SK-N-SH (cell line): ENCODE measurements at regions not wholly inside any gene's neighbourhood (a gene's known extent, or its start where the extent isn't known, plus 50 kb on each side); places are given as distances from the start of the nearest gene placed in this dataset.

ENCODE experiments used
- CTCF ChIP-seq: fragments of 200-600 bp; sonication (generic); IDR thresholded peaks from 2 replicates; pipeline ENCODE4 v1.6.1; 2017; ENCODE audit warnings: antibody characterized with exemption, mild to moderate bottlenecking, moderate library complexity
- EZH2phosphoT487 ChIP-seq: fragments of 200-600 bp; sonication (generic); IDR thresholded peaks from 2 replicates; pipeline ENCODE4 v1.6.1; 2017; ENCODE audit warnings: low read depth, mixed run types, mild to moderate bottlenecking, antibody characterized with exemption, moderate library complexity, borderline replicate concordance
- NFIC ChIP-seq: IDR thresholded peaks from 2 replicates; pipeline ENCODE4 v1.4.0; 2012; ENCODE audit warnings: borderline replicate concordance
- PBX3 ChIP-seq: IDR thresholded peaks from 2 replicates; pipeline ENCODE4; 2012
- POLR2AphosphoS5 ChIP-seq: IDR thresholded peaks from 2 replicates; pipeline ENCODE4 v1.6.1; 2012; ENCODE audit warnings: low read depth, low read length

- TF ChIP-seq NFIC (no peak), EZH2phosphoT487 (no peak), CTCF (no peak), PBX3 (no peak), POLR2AphosphoS5 (no peak)
Measured at GRCh38 chr14:73796415-73796814, 55.2 kb upstream of the PTGR2 start.
